Prostate gland (tissue), 2 donors: ENCODE measurements at regions not wholly inside any gene's neighbourhood (a gene's known extent, or its start where the extent isn't known, plus 50 kb on each side); places are given as distances from the start of the nearest gene placed in this dataset.

Source experiments
- DNase-seq: peaks from one replicate; pipeline ENCODE4 v3.0.0-alpha.2; 2019; ENCODE audit warnings: low spot score
- H3K27ac ChIP-seq, 2 donors: fragments of 200-600 bp; sonication (generic); 2 replicates each; pipeline ENCODE4 v1.5.1; 2017 to 2019
- H3K27me3 ChIP-seq: fragments of 200-600 bp; sonication (generic); replicated peaks from 2 replicates; pipeline ENCODE4 v1.5.1; 2019; ENCODE audit not compliant: insufficient read depth
- H3K36me3 ChIP-seq, 2 donors: fragments of 200-600 bp; sonication (generic); 1 replicate in 1 of 2; 2 replicates in 1 of 2; pipeline versions ENCODE4 v1.5.1 to v1.8.1; 2017 to 2019
- H3K4me1 ChIP-seq: fragments of 200-600 bp; sonication (generic); replicated peaks from 2 replicates; pipeline ENCODE4 v1.5.1; 2019
- H3K4me3 ChIP-seq, 2 donors: fragments of 200-600 bp; sonication (generic); 2 replicates each; pipeline ENCODE4 v1.5.1; 2017 to 2019
- H3K9me3 ChIP-seq: fragments of 200-600 bp; sonication (generic); 2 replicates; pipeline ENCODE4 v1.5.1; 2017
- POLR2A ChIP-seq: fragments of 450-650 bp; IDR thresholded peaks from one replicate; pipeline ENCODE4 v1.6.1; 2016; ENCODE audit warnings: antibody characterized with exemption, mild to moderate bottlenecking
- POLR2AphosphoS5 ChIP-seq: sonication (generic); formaldehyde crosslinking; IDR thresholded peaks from one replicate; pipeline ENCODE4 v1.6.1; 2017; ENCODE audit warnings: antibody characterized with exemption
- WGBS: methylation state at CpG from one replicate; pipeline ENCODE4 v1.1.5; 2018; 5-methylcytosine and 5-hydroxymethylcytosine counted together
- intact Hi-C: fragments of 100-400 bp; cut with DNase I; formaldehyde crosslinking; loops from one replicate; pipeline ENCODE4 v1.14.2; 2022
- TF ChIP-seq, protein P1 (sequence below), 4 experiments: fragments of 200-600 bp in 2 of 4; fragments of 450-650 bp in 2 of 4; sonication (generic) in 2 of 4; IDR thresholded peaks; 1 replicate in 3 of 4; 2 replicates in 1 of 4; pipeline ENCODE4 v1.5.1; 2016 to 2019; ENCODE audit warnings: antibody characterized with exemption in 4 of 4, mild to moderate bottlenecking in 2 of 4, moderate library complexity in 2 of 4

DNA sequence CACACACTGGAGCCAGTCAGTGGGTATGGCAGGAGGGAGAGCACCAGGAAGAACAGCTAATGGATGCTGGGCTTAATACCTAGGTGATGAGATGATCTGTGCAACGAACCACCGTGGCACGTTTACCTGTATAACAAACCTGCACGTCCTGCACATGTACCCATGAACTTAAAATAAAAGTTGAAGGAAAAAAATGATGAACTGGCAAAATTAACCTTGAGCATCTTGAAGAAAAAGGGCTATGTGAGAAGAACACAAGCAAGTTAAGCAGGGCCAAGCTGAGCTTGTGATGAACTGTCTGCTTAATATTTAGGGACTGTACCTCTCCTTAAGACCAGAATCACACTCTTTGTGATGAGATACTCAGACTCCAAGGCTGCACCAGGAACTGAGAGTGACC, 70.0 kb downstream of the TTC6 start:
- intact Hi-C loops: no loop called here
- TF ChIP-seq POLR2AphosphoS5 (no peak), POLR2A (no peak)
- TF ChIP-seq, protein P1, sequence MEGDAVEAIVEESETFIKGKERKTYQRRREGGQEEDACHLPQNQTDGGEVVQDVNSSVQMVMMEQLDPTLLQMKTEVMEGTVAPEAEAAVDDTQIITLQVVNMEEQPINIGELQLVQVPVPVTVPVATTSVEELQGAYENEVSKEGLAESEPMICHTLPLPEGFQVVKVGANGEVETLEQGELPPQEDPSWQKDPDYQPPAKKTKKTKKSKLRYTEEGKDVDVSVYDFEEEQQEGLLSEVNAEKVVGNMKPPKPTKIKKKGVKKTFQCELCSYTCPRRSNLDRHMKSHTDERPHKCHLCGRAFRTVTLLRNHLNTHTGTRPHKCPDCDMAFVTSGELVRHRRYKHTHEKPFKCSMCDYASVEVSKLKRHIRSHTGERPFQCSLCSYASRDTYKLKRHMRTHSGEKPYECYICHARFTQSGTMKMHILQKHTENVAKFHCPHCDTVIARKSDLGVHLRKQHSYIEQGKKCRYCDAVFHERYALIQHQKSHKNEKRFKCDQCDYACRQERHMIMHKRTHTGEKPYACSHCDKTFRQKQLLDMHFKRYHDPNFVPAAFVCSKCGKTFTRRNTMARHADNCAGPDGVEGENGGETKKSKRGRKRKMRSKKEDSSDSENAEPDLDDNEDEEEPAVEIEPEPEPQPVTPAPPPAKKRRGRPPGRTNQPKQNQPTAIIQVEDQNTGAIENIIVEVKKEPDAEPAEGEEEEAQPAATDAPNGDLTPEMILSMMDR (IDR thresholded peaks at IDR 0.05): no peak
- WGBS: 88% methylated on average over 4 of the region's 4 CpGs
- H3K4me1 ChIP-seq: no peaks in the 10 kb centered on the region
- no peaks in the 10 kb centered on the region for H3K9me3 ChIP-seq
- DNase-seq: no peak
- H3K27me3 ChIP-seq: no peaks in the 10 kb centered on the region
- no peaks in the 10 kb centered on the region for H3K36me3 ChIP-seq
- no peak overlapping the region for H3K27ac ChIP-seq
- no peak overlapping the region for H3K4me3 ChIP-seq

- 100% methylated on average over 1 of the region's 1 CpG for WGBS
- no peaks in the 10 kb centered on the region for H3K4me1 ChIP-seq
- intact Hi-C loops: no loop called here
- DNase-seq: no peak
- no peaks in the 10 kb centered on the region for H3K36me3 ChIP-seq
- H3K27ac ChIP-seq: no peak overlapping the region
- no peak overlapping the region for H3K4me3 ChIP-seq
- no peaks in the 10 kb centered on the region for H3K27me3 ChIP-seq
- TF ChIP-seq POLR2A (no peak), POLR2AphosphoS5 (no peak)
- TF ChIP-seq, protein P1 (IDR thresholded peaks at IDR 0.05): no peak
- no peaks in the 10 kb centered on the region for H3K9me3 ChIP-seq
These were observed 70.5 kb downstream of the TTC6 start for GRCh38 chr14:37665951-37666350.

- no peak for DNase-seq
- Histone ChIP-seq H3K9me3 (no peaks in the 10 kb centered on the region), H3K36me3 (no peaks in the 10 kb centered on the region), H3K27me3 (no peaks in the 10 kb centered on the region), H3K4me1 (no peaks in the 10 kb centered on the region), H3K27ac (no peak overlapping the region), H3K4me3 (no peak overlapping the region)
- 69% methylated on average over 1 of the region's 1 CpG for WGBS
- TF ChIP-seq POLR2AphosphoS5 (no peak), POLR2A (no peak)
- TF ChIP-seq, protein P1 (IDR thresholded peaks at IDR 0.05): no peak
- intact Hi-C loops: no loop called here
These were observed 73.2 kb downstream of the TTC6 start for GRCh38 chr14:37668646-37669045.

DNA sequence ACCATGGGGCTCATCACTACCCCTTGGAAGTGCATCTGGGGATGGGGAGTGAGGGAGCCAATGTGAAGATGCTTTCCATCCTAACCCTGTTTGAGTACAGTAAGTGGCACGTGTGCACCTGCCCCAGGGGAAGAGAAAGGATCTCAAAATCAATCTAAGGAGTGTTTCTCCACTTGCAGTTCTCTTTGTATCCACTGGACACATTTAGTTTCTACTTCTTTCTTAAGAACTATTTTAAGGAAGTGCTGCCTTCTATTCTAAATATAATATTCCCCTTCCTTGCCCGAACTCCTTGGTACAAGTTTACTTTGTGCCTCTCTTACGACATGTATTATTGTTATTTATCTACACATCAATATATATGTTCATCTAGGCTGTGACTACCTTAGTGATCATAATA, 73.8 kb downstream of the TTC6 start:
- Histone ChIP-seq H3K27ac (no peak overlapping the region), H3K27me3 (no peaks in the 10 kb centered on the region), H3K36me3 (no peaks in the 10 kb centered on the region), H3K4me1 (no peaks in the 10 kb centered on the region), H3K4me3 (no peak overlapping the region), H3K9me3 (no peaks in the 10 kb centered on the region)
- WGBS: 67% methylated on average over 3 of the region's 3 CpGs
- DNase-seq: no peak
- TF ChIP-seq POLR2AphosphoS5: no peak
- no peak for TF ChIP-seq POLR2A
- TF ChIP-seq, protein P1 (IDR thresholded peaks at IDR 0.05): no peak
- intact Hi-C loops: no loop called here

DNA sequence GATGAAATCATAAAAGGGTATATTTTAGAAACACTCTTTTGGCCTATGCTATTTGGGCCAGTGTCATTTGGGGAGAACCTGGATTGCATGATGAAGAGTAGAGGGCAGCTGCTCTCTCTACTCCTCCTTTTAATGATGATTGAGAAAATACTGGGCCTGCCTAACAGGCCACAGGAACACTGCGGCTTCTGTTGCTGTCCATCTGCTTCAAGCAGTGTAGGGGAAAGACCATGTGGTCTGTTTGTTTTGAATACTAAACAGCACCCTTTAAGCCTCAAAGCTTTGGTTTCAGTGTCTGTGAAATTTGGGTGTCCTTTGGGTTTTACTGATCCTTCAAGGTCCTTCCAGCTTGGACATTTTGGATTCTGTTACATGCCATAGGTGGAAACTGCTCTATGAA, 78.0 kb downstream of the TTC6 start:
- no peaks in the 10 kb centered on the region for H3K9me3 ChIP-seq
- no peak overlapping the region for H3K4me3 ChIP-seq
- no peak overlapping the region for H3K27ac ChIP-seq
- intact Hi-C loops: no loop called here
- no peaks in the 10 kb centered on the region for H3K27me3 ChIP-seq
- no peaks in the 10 kb centered on the region for H3K36me3 ChIP-seq
- no peak for DNase-seq
- 65% methylated on average over 1 of the region's 1 CpG for WGBS
- no peaks in the 10 kb centered on the region for H3K4me1 ChIP-seq
- TF ChIP-seq, protein P1 (IDR thresholded peaks at IDR 0.05): no peak
- TF ChIP-seq POLR2AphosphoS5 (no peak), POLR2A (no peak)
